Ammon's horn (tissue), 1 donor: ENCODE measurements at regions not wholly inside any gene's neighbourhood (a gene's known extent, or its start where the extent isn't known, plus 50 kb on each side); places are given as distances from the start of the nearest gene placed in this dataset.
"Not testable (repeated sequence)": the region's sequence is repeated elsewhere in the genome, so short reads cannot be mapped to it uniquely, and the experiment has no call there.

ENCODE experiments used
- DNase-seq: peaks from one replicate; pipeline ENCODE4 v3.0.0-alpha.2; 2016; ENCODE audit warnings: low spot score

GRCh38 chr3:35275768-35276167, 363.6 kb upstream of the ARPP21 start:
- no peak for DNase-seq

- no peak for DNase-seq
Observed at GRCh38 chr3:35276568-35276967, 362.8 kb upstream of the ARPP21 start.

GRCh38 chr3:35291471-35292236, 347.7 kb upstream of the ARPP21 start:
- DNase-seq, result no peak

GRCh38 chr3:35292568-35292967, 346.8 kb upstream of the ARPP21 start:
- no peak for DNase-seq

- DNase-seq, result no peak
Observed at GRCh38 chr3:35295906-35296305, 343.4 kb upstream of the ARPP21 start.

- DNase-seq, result no peak
Observed at GRCh38 chr3:35296533-35296932, 342.8 kb upstream of the ARPP21 start.

GRCh38 chr3:35296944-35297343, 342.4 kb upstream of the ARPP21 start:
- not testable (repeated sequence) for DNase-seq

GRCh38 chr3:35305406-35305805, 333.9 kb upstream of the ARPP21 start:
- DNase-seq, result no peak

- DNase-seq, result no peak
Observed at GRCh38 chr3:35307296-35307695, 332.0 kb upstream of the ARPP21 start.

GRCh38 chr3:35316841-35317240, 322.5 kb upstream of the ARPP21 start:
- not testable (repeated sequence) for DNase-seq

- DNase-seq, result no peak
Observed at GRCh38 chr3:35320646-35321407, 318.5 kb upstream of the ARPP21 start.

GRCh38 chr3:35322070-35322469, 317.3 kb upstream of the ARPP21 start:
- DNase-seq, result no peak

- DNase-seq, result no peak
Observed at GRCh38 chr3:35335703-35336102, 303.6 kb upstream of the ARPP21 start.

- no peak for DNase-seq
Observed at GRCh38 chr3:35336601-35337000, 302.7 kb upstream of the ARPP21 start.

GRCh38 chr3:35338186-35338585, 301.1 kb upstream of the ARPP21 start:
- DNase-seq, result no peak

- DNase-seq, result no peak
Observed at GRCh38 chr3:35380196-35380595, 259.1 kb upstream of the ARPP21 start.

- no peak for DNase-seq
Observed at GRCh38 chr3:35383216-35383615, 256.1 kb upstream of the ARPP21 start.

- peak; percentile 44 for DNase-seq
Observed at GRCh38 chr3:35383719-35384555, 255.4 kb upstream of the ARPP21 start.

- DNase-seq, result no peak
Observed at GRCh38 chr3:35385271-35385670, 254.1 kb upstream of the ARPP21 start.

- no peak for DNase-seq
Observed at GRCh38 chr3:35389907-35390306, 249.4 kb upstream of the ARPP21 start.

GRCh38 chr3:35392187-35392586, 247.1 kb upstream of the ARPP21 start:
- DNase-seq, result no peak
